ENCODE measurements at regions not wholly inside any gene's neighbourhood (a gene's known extent, or its start where the extent isn't known, plus 50 kb on each side); places are given as distances from the start of the nearest gene placed in this dataset.

- Histone ChIP-seq H3K4me3 (ENCODE audit: low read length) (no peak overlapping the region), H3F3A (ENCODE audit: low read length, unreplicated experiment) (no peaks in the 10 kb centered on the region), H3K4me2 (ENCODE audit: low read length) (no peak overlapping the region), H3K36me3 (ENCODE audit: low read depth, low read length) (no peaks in the 10 kb centered on the region), H3K9ac (ENCODE audit: low read length) (no peak overlapping the region), H3K79me2 (ENCODE audit: low read length) (no peaks in the 10 kb centered on the region), H3K4me1 (ENCODE audit: insufficient read depth, low read length) (no peaks in the 10 kb centered on the region), H2AFZ (ENCODE audit: low read length) (no peak overlapping the region), H3K9me3 (ENCODE audit: low read length) (no peaks in the 10 kb centered on the region), H3K27ac (ENCODE audit: low read length) (no peak overlapping the region), H3K27me3 (ENCODE audit: low read length) (no peaks in the 10 kb centered on the region), H4K20me1 (ENCODE audit: low read length) (no peaks in the 10 kb centered on the region), H3K9me2 (replicated peaks; ENCODE audit: low read length) (no peaks in the 10 kb centered on the region)
- no peak for TF ChIP-seq EZH2phosphoT487 (IDR thresholded peaks at IDR 0.05; ENCODE audit: borderline replicate concordance, low read length)
- TF ChIP-seq, protein P1, sequence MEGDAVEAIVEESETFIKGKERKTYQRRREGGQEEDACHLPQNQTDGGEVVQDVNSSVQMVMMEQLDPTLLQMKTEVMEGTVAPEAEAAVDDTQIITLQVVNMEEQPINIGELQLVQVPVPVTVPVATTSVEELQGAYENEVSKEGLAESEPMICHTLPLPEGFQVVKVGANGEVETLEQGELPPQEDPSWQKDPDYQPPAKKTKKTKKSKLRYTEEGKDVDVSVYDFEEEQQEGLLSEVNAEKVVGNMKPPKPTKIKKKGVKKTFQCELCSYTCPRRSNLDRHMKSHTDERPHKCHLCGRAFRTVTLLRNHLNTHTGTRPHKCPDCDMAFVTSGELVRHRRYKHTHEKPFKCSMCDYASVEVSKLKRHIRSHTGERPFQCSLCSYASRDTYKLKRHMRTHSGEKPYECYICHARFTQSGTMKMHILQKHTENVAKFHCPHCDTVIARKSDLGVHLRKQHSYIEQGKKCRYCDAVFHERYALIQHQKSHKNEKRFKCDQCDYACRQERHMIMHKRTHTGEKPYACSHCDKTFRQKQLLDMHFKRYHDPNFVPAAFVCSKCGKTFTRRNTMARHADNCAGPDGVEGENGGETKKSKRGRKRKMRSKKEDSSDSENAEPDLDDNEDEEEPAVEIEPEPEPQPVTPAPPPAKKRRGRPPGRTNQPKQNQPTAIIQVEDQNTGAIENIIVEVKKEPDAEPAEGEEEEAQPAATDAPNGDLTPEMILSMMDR (conservative IDR thresholded peaks at IDR 0.05; ENCODE audit: low read depth, low read length): no peak
- ChIA-PET POLR2A (ENCODE audit: unreplicated experiment) (no interaction called here), CTCF (no interaction called here)
- intact Hi-C loops (cut with micrococcal nuclease): no loop called here
- no peak for DNase-seq
- no TSS peak for BruUV-seq (replicated peaks)
- no peak for ATAC-seq
These were observed 216.5 kb upstream of the GRIA4 start for GRCh38 chr11:105393326-105393725.

GRCh38 chr11:105392556-105392955 is 217.3 kb upstream of the GRIA4 start:
- Histone ChIP-seq H3K27ac (ENCODE audit: low read length) (no peak overlapping the region), H4K20me1 (ENCODE audit: low read length) (no peaks in the 10 kb centered on the region), H3K9me2 (replicated peaks; ENCODE audit: low read length) (no peaks in the 10 kb centered on the region), H3K4me3 (ENCODE audit: low read length) (no peak overlapping the region), H3F3A (ENCODE audit: low read length, unreplicated experiment) (no peaks in the 10 kb centered on the region), H3K4me1 (ENCODE audit: insufficient read depth, low read length) (no peaks in the 10 kb centered on the region), H3K9me3 (ENCODE audit: low read length) (no peaks in the 10 kb centered on the region), H2AFZ (ENCODE audit: low read length) (no peak overlapping the region), H3K79me2 (ENCODE audit: low read length) (no peaks in the 10 kb centered on the region), H3K9ac (ENCODE audit: low read length) (no peak overlapping the region), H3K36me3 (ENCODE audit: low read depth, low read length) (no peaks in the 10 kb centered on the region), H3K27me3 (ENCODE audit: low read length) (no peaks in the 10 kb centered on the region), H3K4me2 (ENCODE audit: low read length) (no peak overlapping the region)
- no TSS peak for BruUV-seq (replicated peaks)
- CTCF ChIA-PET: interaction anchor here (0.6 kb wide), 1 partner anchor 32 kb away, joined by 11 read pairs; no protein-coding TSS in a partner anchor
- POLR2A ChIA-PET (ENCODE audit: unreplicated experiment): no interaction called here
- intact Hi-C loops (cut with micrococcal nuclease): no loop called here
- peak; percentile 10 for DNase-seq
- no peak for TF ChIP-seq EZH2phosphoT487 (IDR thresholded peaks at IDR 0.05; ENCODE audit: borderline replicate concordance, low read length)
- no peak for ATAC-seq

- CTCF ChIA-PET: no interaction called here
- intact Hi-C loops (cut with micrococcal nuclease): no loop called here
- BruUV-seq (replicated peaks): no TSS peak
These were observed 219.9 kb upstream of the GRIA4 start for GRCh38 chr11:105389952-105390351.

More at GRCh38 chr11:105389952-105390351, 219.9 kb upstream of the GRIA4 start:
- POLR2A ChIA-PET (ENCODE audit: unreplicated experiment): no interaction called here
- Histone ChIP-seq H3K9me2 (replicated peaks; ENCODE audit: low read length) (no peaks in the 10 kb centered on the region), H2AFZ (ENCODE audit: low read length) (no peak overlapping the region), H3K27ac (ENCODE audit: low read length) (no peak overlapping the region), H3K4me3 (ENCODE audit: low read length) (no peak overlapping the region), H3K27me3 (ENCODE audit: low read length) (no peaks in the 10 kb centered on the region), H3K4me1 (ENCODE audit: insufficient read depth, low read length) (no peaks in the 10 kb centered on the region), H4K20me1 (ENCODE audit: low read length) (no peaks in the 10 kb centered on the region), H3K9ac (ENCODE audit: low read length) (no peak overlapping the region), H3K36me3 (ENCODE audit: low read depth, low read length) (no peaks in the 10 kb centered on the region), H3K79me2 (ENCODE audit: low read length) (no peaks in the 10 kb centered on the region), H3K4me2 (ENCODE audit: low read length) (no peak overlapping the region), H3F3A (ENCODE audit: low read length, unreplicated experiment) (no peaks in the 10 kb centered on the region), H3K9me3 (ENCODE audit: low read length) (no peaks in the 10 kb centered on the region)
- TF ChIP-seq, protein P1 (conservative IDR thresholded peaks at IDR 0.05; ENCODE audit: low read depth, low read length): no peak
- no peak for TF ChIP-seq EZH2 (IDR thresholded peaks at IDR 0.05; ENCODE audit: low read length, unreplicated experiment)
- TF ChIP-seq EZH2phosphoT487 (IDR thresholded peaks at IDR 0.05; ENCODE audit: borderline replicate concordance, low read length): no peak
- no peak for ATAC-seq
- no peak for DNase-seq

Data from PC-3 (cell line).